ENCODE measurements at regions not wholly inside any gene's neighbourhood (a gene's known extent, or its start where the extent isn't known, plus 50 kb on each side); places are given as distances from the start of the nearest gene placed in this dataset.

DNA sequence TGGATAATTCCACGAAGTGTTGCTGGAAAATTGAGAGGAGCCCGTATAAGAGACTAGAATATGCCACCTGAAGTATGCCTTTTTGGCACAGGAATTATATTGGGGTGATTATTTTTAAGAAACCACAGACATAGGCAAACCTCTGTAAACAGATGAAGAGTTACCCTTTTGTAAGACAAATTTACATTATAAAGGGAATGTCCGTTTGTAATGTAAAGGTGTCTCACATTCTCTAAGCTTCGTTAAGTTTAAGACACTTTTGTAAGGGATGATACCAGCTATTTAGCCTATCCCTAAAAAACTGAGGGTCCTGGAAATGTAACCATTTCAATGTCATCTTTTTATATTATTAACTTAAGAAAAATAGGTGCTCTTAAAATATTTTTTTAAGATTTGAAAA is 432.8 kb upstream of the SYT4 start:
- no peak overlapping the region for H3K27ac ChIP-seq
- no peaks in the 10 kb centered on the region for H3K4me1 ChIP-seq
- H3K27me3 ChIP-seq: no peaks in the 10 kb centered on the region
- TF ChIP-seq POLR2AphosphoS5 (IDR thresholded peaks at IDR 0.05) (no peak), POLR2A (IDR thresholded peaks at IDR 0.05) (no peak), EP300 (IDR thresholded peaks at IDR 0.05; ENCODE audit: low read depth) (no peak)
- TF ChIP-seq, protein P1, sequence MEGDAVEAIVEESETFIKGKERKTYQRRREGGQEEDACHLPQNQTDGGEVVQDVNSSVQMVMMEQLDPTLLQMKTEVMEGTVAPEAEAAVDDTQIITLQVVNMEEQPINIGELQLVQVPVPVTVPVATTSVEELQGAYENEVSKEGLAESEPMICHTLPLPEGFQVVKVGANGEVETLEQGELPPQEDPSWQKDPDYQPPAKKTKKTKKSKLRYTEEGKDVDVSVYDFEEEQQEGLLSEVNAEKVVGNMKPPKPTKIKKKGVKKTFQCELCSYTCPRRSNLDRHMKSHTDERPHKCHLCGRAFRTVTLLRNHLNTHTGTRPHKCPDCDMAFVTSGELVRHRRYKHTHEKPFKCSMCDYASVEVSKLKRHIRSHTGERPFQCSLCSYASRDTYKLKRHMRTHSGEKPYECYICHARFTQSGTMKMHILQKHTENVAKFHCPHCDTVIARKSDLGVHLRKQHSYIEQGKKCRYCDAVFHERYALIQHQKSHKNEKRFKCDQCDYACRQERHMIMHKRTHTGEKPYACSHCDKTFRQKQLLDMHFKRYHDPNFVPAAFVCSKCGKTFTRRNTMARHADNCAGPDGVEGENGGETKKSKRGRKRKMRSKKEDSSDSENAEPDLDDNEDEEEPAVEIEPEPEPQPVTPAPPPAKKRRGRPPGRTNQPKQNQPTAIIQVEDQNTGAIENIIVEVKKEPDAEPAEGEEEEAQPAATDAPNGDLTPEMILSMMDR (IDR thresholded peaks at IDR 0.05): no peak
- in situ Hi-C loops (cut with MboI; ENCODE audit: low pct_ligation_motif_present in 1 of 4, low pct_unique_long_range_greater_than_20kb in 1 of 4, low sequenced_read_pairs in 3 of 4): no loop called here
- H3K36me3 ChIP-seq: no peaks in the 10 kb centered on the region
- 70 to 71% methylated on average over 4 of the region's 4 CpGs for WGBS, 2 donors (ENCODE audit: low coverage in 1 of 2)
- H3K4me3 ChIP-seq: no peak overlapping the region
- H3K9me3 ChIP-seq: no peaks in the 10 kb centered on the region
- DNase-seq: no peak
- intact Hi-C loops (cut with DNase I; ENCODE audit: low total_unique reads): no loop called here

DNA sequence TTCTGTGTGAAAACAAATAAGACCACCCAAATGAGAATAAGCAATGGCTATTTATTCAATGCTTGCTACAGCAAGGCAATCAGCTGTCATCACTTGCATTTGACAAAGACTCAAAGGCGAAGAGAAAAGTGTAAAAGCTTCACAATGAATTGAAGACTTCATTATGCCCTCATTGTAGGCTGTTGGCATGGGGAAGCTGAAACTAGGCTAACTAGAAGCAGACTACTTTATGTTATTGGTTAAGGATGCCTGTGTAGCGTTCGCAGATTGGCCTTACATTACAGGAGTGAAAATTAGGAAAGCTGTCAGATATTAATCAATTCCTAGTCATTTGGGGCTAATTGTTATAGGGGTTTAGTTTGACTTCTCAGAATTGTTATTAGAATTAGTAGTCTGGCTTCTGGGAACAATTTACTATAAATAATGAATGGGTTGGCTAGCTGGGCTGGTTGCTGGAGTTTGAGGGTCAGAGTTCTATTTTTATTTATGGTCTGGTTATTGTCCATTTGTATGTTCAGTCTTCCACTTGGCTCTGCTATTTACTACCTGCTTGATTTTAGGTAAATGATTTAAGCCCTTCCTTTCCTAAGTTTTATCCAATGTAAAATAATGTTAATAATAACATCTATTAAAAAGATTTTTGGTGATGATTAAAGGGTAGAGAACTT is 437.2 kb upstream of the SYT4 start:
- in situ Hi-C loops (cut with MboI; ENCODE audit: low pct_ligation_motif_present in 1 of 4, low pct_unique_long_range_greater_than_20kb in 1 of 4, low sequenced_read_pairs in 3 of 4): no loop called here
- no peak for TF ChIP-seq POLR2AphosphoS5 (IDR thresholded peaks at IDR 0.05)
- no peak for TF ChIP-seq EP300 (IDR thresholded peaks at IDR 0.05; ENCODE audit: low read depth)
- TF ChIP-seq, protein P1 (IDR thresholded peaks at IDR 0.05): no peak
- no peak for TF ChIP-seq POLR2A (IDR thresholded peaks at IDR 0.05)
- no peaks in the 10 kb centered on the region for H3K4me1 ChIP-seq
- no peaks in the 10 kb centered on the region for H3K27me3 ChIP-seq
- no peak for DNase-seq
- no peaks in the 10 kb centered on the region for H3K36me3 ChIP-seq
- no peak overlapping the region for H3K27ac ChIP-seq
- 75 to 80% methylated on average over 3 of the region's 3 CpGs for WGBS, 2 donors (ENCODE audit: low coverage in 1 of 2)
- intact Hi-C loops (cut with DNase I; ENCODE audit: low total_unique reads): no loop called here
- no peaks in the 10 kb centered on the region for H3K9me3 ChIP-seq
- H3K4me3 ChIP-seq: no peak overlapping the region

DNA sequence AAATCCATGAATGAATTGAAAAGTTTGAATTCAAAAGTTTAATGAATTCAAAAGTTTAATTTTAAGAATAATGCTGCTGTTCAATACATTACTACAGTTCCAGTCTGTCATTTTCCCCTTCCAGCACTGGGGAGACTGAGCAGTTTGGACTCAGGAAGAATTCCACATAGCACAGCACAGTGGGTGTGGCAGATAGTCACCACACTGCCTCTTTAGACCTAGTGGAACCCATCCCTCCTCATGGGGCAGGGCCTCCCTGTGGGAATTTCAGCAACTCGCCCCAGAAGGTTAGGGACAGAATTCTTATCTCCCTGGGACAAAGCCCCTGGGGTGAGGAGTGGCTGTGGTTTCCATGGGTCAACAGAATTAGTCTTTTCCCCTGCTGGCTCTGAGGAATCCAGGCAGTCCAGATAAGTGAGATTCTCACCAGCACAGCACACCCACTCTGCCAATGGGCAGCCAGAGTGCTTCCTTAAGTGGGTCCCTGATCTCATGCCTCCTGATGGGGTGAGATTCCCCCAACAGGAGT is 442.0 kb upstream of the SYT4 start:
- 50% methylated on average over 1 of the region's 1 CpG; no CpG with 5 or more reads in 1 of the 2 donors for WGBS, 2 donors (ENCODE audit: low coverage in 1 of 2)
- no peak overlapping the region for H3K4me3 ChIP-seq
- TF ChIP-seq, protein P1 (IDR thresholded peaks at IDR 0.05): no peak
- TF ChIP-seq POLR2AphosphoS5 (IDR thresholded peaks at IDR 0.05) (no peak), EP300 (IDR thresholded peaks at IDR 0.05; ENCODE audit: low read depth) (no peak)
- DNase-seq: no peak
- no peaks in the 10 kb centered on the region for H3K36me3 ChIP-seq
- H3K9me3 ChIP-seq: peaks cover 4 to 7% of the 10 kb centered on the region in 2 donors
- H3K27me3 ChIP-seq: no peaks in the 10 kb centered on the region
- intact Hi-C loops (cut with DNase I; ENCODE audit: low total_unique reads): no loop called here
- no peaks in the 10 kb centered on the region for H3K4me1 ChIP-seq
- no peak overlapping the region for H3K27ac ChIP-seq
- in situ Hi-C loops (cut with MboI; ENCODE audit: low pct_ligation_motif_present in 1 of 4, low pct_unique_long_range_greater_than_20kb in 1 of 4, low sequenced_read_pairs in 3 of 4): no loop called here

DNA sequence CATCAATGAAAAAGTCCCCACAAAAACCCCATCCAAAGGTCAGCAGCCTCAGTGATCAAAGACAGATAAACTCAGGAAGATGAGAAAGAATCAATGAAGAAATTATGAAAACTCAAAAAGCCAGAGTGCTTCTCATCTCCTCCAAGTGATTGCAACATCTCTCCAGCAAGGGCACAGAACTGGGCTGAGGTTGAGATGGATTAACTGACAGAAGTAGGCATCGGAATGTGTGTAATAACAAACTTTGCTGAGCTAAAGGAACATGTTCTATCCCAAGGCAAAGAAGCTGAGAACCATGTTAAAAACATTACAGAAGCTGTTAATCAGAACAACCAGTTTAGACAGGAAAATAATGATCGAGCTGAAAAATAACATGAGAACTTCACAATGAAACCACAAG is 442.8 kb upstream of the SYT4 start:
- in situ Hi-C loops (cut with MboI; ENCODE audit: low pct_ligation_motif_present in 1 of 4, low pct_unique_long_range_greater_than_20kb in 1 of 4, low sequenced_read_pairs in 3 of 4) (no loop called here), intact Hi-C loops (cut with DNase I; ENCODE audit: low total_unique reads) (no loop called here)
- WGBS, 2 donors (ENCODE audit: low coverage in 1 of 2): 86 to 87% methylated on average over 1 to 2 of the region's 2 CpGs
- H3K27ac ChIP-seq: no peak overlapping the region
- DNase-seq: no peak
- peaks cover 4 to 7% of the 10 kb centered on the region in 2 donors for H3K9me3 ChIP-seq
- no peaks in the 10 kb centered on the region for H3K4me1 ChIP-seq
- no peak overlapping the region for H3K4me3 ChIP-seq
- TF ChIP-seq, protein P1 (IDR thresholded peaks at IDR 0.05): no peak
- TF ChIP-seq POLR2AphosphoS5 (IDR thresholded peaks at IDR 0.05): no peak
- no peak for TF ChIP-seq POLR2A (IDR thresholded peaks at IDR 0.05)
- no peak for TF ChIP-seq EP300 (IDR thresholded peaks at IDR 0.05; ENCODE audit: low read depth)
- no peaks in the 10 kb centered on the region for H3K27me3 ChIP-seq
- no peaks in the 10 kb centered on the region for H3K36me3 ChIP-seq

Measured in transverse colon (tissue), 4 donors.